HEK293 (cell line): ENCODE measurements at regions not wholly inside any gene's neighbourhood (a gene's known extent, or its start where the extent isn't known, plus 50 kb on each side); places are given as distances from the start of the nearest gene placed in this dataset.

Source experiments
- KLF16 ChIP-seq: fragments of 450-650 bp; formaldehyde crosslinking; IDR thresholded peaks from 2 replicates; pipeline ENCODE4 v1.5.1; 2017; ENCODE audit warnings: missing biosample characterization, missing genetic modification characterization
- ZFP37 ChIP-seq: fragments of 450-650 bp; formaldehyde crosslinking; IDR thresholded peaks from 2 replicates; pipeline ENCODE4 v1.5.1; 2016; ENCODE audit warnings: missing biosample characterization, missing genetic modification characterization
- ZNF112 ChIP-seq: fragments of 450-650 bp; formaldehyde crosslinking; IDR thresholded peaks from 2 replicates; pipeline ENCODE4 v1.5.0; 2017; ENCODE audit warnings: missing biosample characterization, missing genetic modification characterization
- ZNF121 ChIP-seq: fragments of 450-650 bp; formaldehyde crosslinking; IDR thresholded peaks from 2 replicates; pipeline ENCODE4 v1.5.1; 2016; ENCODE audit warnings: missing biosample characterization, missing genetic modification characterization
- ZNF324 ChIP-seq: fragments of 450-650 bp; formaldehyde crosslinking; IDR thresholded peaks from 2 replicates; pipeline ENCODE4 v1.5.1; 2016; ENCODE audit warnings: missing biosample characterization, missing genetic modification characterization
- ZSCAN23 ChIP-seq: fragments of 450-650 bp; formaldehyde crosslinking; IDR thresholded peaks from 2 replicates; pipeline ENCODE4 v1.5.1; 2016; ENCODE audit warnings: missing biosample characterization, missing genetic modification characterization
- TF ChIP-seq, protein P1 (sequence below): fragments of 450-650 bp; formaldehyde crosslinking; IDR thresholded peaks from 2 replicates; pipeline ENCODE4 v1.5.1; 2016; ENCODE audit warnings: missing biosample characterization, missing genetic modification characterization

DNA sequence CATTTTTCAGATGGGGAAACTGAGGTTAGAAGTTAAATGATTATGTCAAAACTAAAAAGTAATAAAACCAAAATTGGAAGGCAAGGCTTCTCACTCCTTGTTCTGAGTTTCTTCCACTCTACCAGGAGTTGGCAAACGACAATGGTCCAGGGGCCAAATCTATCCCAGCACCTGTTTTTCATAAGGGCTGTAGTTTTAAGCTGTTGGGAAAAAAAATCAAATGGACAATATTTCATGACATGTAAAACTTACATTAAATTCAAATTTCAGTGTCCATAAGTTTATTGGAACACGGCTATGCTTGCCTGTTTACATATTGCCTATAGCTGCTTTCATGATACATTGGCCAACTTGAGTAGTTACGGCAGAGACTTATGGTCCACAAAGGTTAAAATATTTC lies 56.7 kb upstream of the TMCC3 start:
- no peak for TF ChIP-seq ZNF324
- TF ChIP-seq, protein P1, sequence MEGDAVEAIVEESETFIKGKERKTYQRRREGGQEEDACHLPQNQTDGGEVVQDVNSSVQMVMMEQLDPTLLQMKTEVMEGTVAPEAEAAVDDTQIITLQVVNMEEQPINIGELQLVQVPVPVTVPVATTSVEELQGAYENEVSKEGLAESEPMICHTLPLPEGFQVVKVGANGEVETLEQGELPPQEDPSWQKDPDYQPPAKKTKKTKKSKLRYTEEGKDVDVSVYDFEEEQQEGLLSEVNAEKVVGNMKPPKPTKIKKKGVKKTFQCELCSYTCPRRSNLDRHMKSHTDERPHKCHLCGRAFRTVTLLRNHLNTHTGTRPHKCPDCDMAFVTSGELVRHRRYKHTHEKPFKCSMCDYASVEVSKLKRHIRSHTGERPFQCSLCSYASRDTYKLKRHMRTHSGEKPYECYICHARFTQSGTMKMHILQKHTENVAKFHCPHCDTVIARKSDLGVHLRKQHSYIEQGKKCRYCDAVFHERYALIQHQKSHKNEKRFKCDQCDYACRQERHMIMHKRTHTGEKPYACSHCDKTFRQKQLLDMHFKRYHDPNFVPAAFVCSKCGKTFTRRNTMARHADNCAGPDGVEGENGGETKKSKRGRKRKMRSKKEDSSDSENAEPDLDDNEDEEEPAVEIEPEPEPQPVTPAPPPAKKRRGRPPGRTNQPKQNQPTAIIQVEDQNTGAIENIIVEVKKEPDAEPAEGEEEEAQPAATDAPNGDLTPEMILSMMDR (tag by site-specific recombination) = no peak
- no peak for TF ChIP-seq ZFP37 (tag by site-specific recombination)
- no peak for TF ChIP-seq ZNF121 (tag by site-specific recombination)
- TF ChIP-seq KLF16 (tag by site-specific recombination) = no peak
- TF ChIP-seq ZSCAN23 = no peak
- TF ChIP-seq ZNF112 (tag by site-specific recombination) = no peak
